C4-2B (cell line): ENCODE measurements at regions not wholly inside any gene's neighbourhood (a gene's known extent, or its start where the extent isn't known, plus 50 kb on each side); places are given as distances from the start of the nearest gene placed in this dataset.

ENCODE experiments used
- ZFX ChIP-seq: fragments of 450-650 bp; IDR thresholded peaks from 2 replicates; pipeline ENCODE4 v1.6.1; 2017
- TF ChIP-seq, protein P1 (sequence below): fragments of 450-650 bp; conservative IDR thresholded peaks from 2 replicates; pipeline ENCODE4 v1.5.1; 2017; ENCODE audit warnings: mild to moderate bottlenecking

DNA sequence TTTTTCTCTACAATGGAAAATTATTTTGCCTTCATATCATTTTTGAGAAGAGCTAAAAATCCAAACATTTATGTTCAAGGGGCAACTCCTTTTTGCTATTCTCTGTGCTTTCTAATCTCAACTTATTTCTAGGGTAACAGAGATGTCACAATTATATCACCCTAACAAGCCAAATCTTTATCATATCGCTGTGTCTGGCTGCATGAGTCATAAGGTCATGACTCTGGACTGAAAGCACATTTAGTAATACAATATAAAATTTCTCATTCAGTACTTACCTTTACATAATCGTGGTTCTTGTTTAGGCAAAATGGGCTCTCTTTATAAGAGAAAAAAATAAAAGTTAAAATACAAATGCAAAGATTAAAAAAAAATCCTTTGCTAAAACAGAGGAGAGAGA is 326.0 kb downstream of the CASP12 start:
- TF ChIP-seq, protein P1, sequence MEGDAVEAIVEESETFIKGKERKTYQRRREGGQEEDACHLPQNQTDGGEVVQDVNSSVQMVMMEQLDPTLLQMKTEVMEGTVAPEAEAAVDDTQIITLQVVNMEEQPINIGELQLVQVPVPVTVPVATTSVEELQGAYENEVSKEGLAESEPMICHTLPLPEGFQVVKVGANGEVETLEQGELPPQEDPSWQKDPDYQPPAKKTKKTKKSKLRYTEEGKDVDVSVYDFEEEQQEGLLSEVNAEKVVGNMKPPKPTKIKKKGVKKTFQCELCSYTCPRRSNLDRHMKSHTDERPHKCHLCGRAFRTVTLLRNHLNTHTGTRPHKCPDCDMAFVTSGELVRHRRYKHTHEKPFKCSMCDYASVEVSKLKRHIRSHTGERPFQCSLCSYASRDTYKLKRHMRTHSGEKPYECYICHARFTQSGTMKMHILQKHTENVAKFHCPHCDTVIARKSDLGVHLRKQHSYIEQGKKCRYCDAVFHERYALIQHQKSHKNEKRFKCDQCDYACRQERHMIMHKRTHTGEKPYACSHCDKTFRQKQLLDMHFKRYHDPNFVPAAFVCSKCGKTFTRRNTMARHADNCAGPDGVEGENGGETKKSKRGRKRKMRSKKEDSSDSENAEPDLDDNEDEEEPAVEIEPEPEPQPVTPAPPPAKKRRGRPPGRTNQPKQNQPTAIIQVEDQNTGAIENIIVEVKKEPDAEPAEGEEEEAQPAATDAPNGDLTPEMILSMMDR, result no peak
- no peak for TF ChIP-seq ZFX
